Suprapubic skin (tissue), 3 donors: ENCODE measurements at regions not wholly inside any gene's neighbourhood (a gene's known extent, or its start where the extent isn't known, plus 50 kb on each side); places are given as distances from the start of the nearest gene placed in this dataset.

Experiments
- CTCF ChIP-seq, 2 donors: fragments of 200-600 bp in 1 of 2; fragments of 450-650 bp in 1 of 2; sonication (generic) in 1 of 2; IDR thresholded peaks; one replicate each; pipeline ENCODE4 v1.5.1; 2016 to 2019; ENCODE audit warnings: antibody characterized with exemption in 2 of 2, mild to moderate bottlenecking in 1 of 2, moderate library complexity in 1 of 2
- POLR2AphosphoS5 ChIP-seq, 3 donors: sonication (generic); formaldehyde crosslinking; IDR thresholded peaks; one replicate each; pipeline ENCODE4 v1.6.1; 2017; ENCODE audit warnings: antibody characterized with exemption in 3 of 3

GRCh38 chr9:118967901-118968300 is 401.3 kb downstream of the BRINP1 start:
- TF ChIP-seq CTCF (IDR thresholded peaks at IDR 0.05), result no peak
- TF ChIP-seq POLR2AphosphoS5 (IDR thresholded peaks at IDR 0.05), result no peak
